Caco-2 (cell line): ENCODE measurements at regions not wholly inside any gene's neighbourhood (a gene's known extent, or its start where the extent isn't known, plus 50 kb on each side); places are given as distances from the start of the nearest gene placed in this dataset.
A peak's percentile ranks its signal among the peaks of the same experiment; 100 is the strongest.

Source experiments
- BruUV-seq: library from RNA; stranded (reverse); fragments of 400-500 nt; replicated peaks from 2 replicates; lab custom pipeline; 2021; lab: Mats Ljungman, UMichigan
- CTCF ChIA-PET: fragments of 300-600 bp; sonication (Branson Sonifier 250); formaldehyde crosslinking; loops from one replicate; lab custom pipeline; 2022; ENCODE audit warnings: antibody characterized with exemption; lab: Charles Lee
- POLR2A ChIA-PET: fragments of 300-600 bp; sonication (Branson Sonifier 250); formaldehyde crosslinking; loops from one replicate; lab custom pipeline; 2022; ENCODE audit warnings: antibody characterized with exemption; lab: Charles Lee
- DNase-seq, 2 experiments: peaks; one replicate each; pipeline versions ENCODE4 v3.0.0 to v3.0.0-alpha.2; 2020 to 2022
- H3K27me3 ChIP-seq: replicated peaks from 2 replicates; pipeline ENCODE4 v1.6.0; 2011; ENCODE audit warnings: low read length; ENCODE audit not compliant: control insufficient read depth, insufficient read depth
- H3K36me3 ChIP-seq: 2 replicates; pipeline ENCODE4 v1.5.1; 2011; ENCODE audit warnings: low read length; ENCODE audit not compliant: control insufficient read depth, insufficient read depth
- H3K4me1 ChIP-seq: fragments of 250-450 bp; sonication (Bioruptor Pico); 2 replicates; pipeline ENCODE4 v1.5.1; 2020; ENCODE audit warnings: mild to moderate bottlenecking
- H3K4me3 ChIP-seq: 2 replicates; pipeline ENCODE4 v1.5.1; 2011; ENCODE audit warnings: low read depth, mild to moderate bottlenecking, control low read depth, low read length
- H3K9me3 ChIP-seq: fragments of 250-450 bp; sonication (Bioruptor Pico); 2 replicates; pipeline ENCODE4 v1.5.1; 2020; ENCODE audit warnings: mild to moderate bottlenecking, moderate library complexity
- H3K27ac Mint-ChIP-seq: one replicate; pipeline ENCODE4 v1.8.0; 2022; ENCODE audit warnings: mixed read lengths; ENCODE audit not compliant: unreplicated experiment
- H3K27me3 Mint-ChIP-seq: one replicate; pipeline ENCODE4 v1.8.0; 2022; ENCODE audit warnings: mixed read lengths; ENCODE audit not compliant: insufficient read depth, unreplicated experiment
- H3K36me3 Mint-ChIP-seq: one replicate; pipeline ENCODE4 v1.8.0; 2022; ENCODE audit warnings: mild to moderate bottlenecking, mixed read lengths; ENCODE audit not compliant: insufficient read depth, unreplicated experiment
- H3K4me1 Mint-ChIP-seq: one replicate; pipeline ENCODE4 v1.8.0; 2022; ENCODE audit warnings: low read depth, mixed read lengths; ENCODE audit not compliant: unreplicated experiment
- H3K4me3 Mint-ChIP-seq: one replicate; pipeline ENCODE4 v1.8.0; 2022; ENCODE audit warnings: mild to moderate bottlenecking, moderate library complexity, mixed read lengths; ENCODE audit not compliant: unreplicated experiment
- H3K9me3 Mint-ChIP-seq: one replicate; pipeline ENCODE4 v1.8.0; 2022; ENCODE audit warnings: mixed read lengths; ENCODE audit not compliant: unreplicated experiment
- intact Hi-C: fragments of 100-400 bp; cut with micrococcal nuclease; formaldehyde crosslinking; loops from one replicate; pipeline ENCODE4 v1.10.0; 2022; ENCODE audit not compliant: unreplicated experiment
- TF ChIP-seq, protein P1 (sequence below), 2 experiments: fragments of 200-600 bp in 1 of 2; IDR thresholded peaks; 1 replicate in 1 of 2; 2 replicates in 1 of 2; pipeline versions ENCODE4 v1.5.1 to v1.8.0; 2011 to 2022; ENCODE audit warnings: antibody characterized with exemption in 1 of 2, control low read depth in 1 of 2, inconsistent platforms in 1 of 2, low read depth in 1 of 2, low read length in 1 of 2, mild to moderate bottlenecking in 1 of 2, moderate library complexity in 1 of 2; ENCODE audit not compliant: insufficient read depth in 1 of 2, severe bottlenecking in 1 of 2, unreplicated experiment in 1 of 2

- Histone ChIP-seq H3K9me3 (no peaks in the 10 kb centered on the region), H3K4me1 (peaks cover 43% of the 10 kb centered on the region), H3K36me3 (no peaks in the 10 kb centered on the region), H3K27me3 (no peaks in the 10 kb centered on the region), H3K4me3 (no peak overlapping the region)
- intact Hi-C loops = loop anchor here (1.0 to 2.0 kb wide), 3 partner anchors 30 to 55 kb away; no protein-coding TSS in a partner anchor
- POLR2A ChIA-PET = interaction anchor here (0.5 to 1.0 kb wide), 7 partner anchors 28 to 158 kb away, joined by 3 to 7 read pairs (median 4); no protein-coding TSS in a partner anchor
- H3K4me3 Mint-ChIP-seq = no peak overlapping the region
- H3K27me3 Mint-ChIP-seq = no peaks in the 10 kb centered on the region
- no TSS peak for BruUV-seq
- TF ChIP-seq, protein P1, sequence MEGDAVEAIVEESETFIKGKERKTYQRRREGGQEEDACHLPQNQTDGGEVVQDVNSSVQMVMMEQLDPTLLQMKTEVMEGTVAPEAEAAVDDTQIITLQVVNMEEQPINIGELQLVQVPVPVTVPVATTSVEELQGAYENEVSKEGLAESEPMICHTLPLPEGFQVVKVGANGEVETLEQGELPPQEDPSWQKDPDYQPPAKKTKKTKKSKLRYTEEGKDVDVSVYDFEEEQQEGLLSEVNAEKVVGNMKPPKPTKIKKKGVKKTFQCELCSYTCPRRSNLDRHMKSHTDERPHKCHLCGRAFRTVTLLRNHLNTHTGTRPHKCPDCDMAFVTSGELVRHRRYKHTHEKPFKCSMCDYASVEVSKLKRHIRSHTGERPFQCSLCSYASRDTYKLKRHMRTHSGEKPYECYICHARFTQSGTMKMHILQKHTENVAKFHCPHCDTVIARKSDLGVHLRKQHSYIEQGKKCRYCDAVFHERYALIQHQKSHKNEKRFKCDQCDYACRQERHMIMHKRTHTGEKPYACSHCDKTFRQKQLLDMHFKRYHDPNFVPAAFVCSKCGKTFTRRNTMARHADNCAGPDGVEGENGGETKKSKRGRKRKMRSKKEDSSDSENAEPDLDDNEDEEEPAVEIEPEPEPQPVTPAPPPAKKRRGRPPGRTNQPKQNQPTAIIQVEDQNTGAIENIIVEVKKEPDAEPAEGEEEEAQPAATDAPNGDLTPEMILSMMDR (IDR thresholded peaks at IDR 0.05; ENCODE audit: insufficient read depth in 1 of 2, low read depth in 1 of 2, low read length in 1 of 2, severe bottlenecking in 1 of 2, unreplicated experiment in 1 of 2) = no peak
- DNase-seq = no peak
- H3K9me3 Mint-ChIP-seq = no peaks in the 10 kb centered on the region
- CTCF ChIA-PET = interaction anchor here (0.9 to 1.4 kb wide), 4 partner anchors 28 to 117 kb away, joined by 3 to 6 read pairs (median 4); no protein-coding TSS in a partner anchor
- peaks cover 43% of the 10 kb centered on the region for H3K4me1 Mint-ChIP-seq
- no peaks in the 10 kb centered on the region for H3K36me3 Mint-ChIP-seq
- peak overlapping the region; percentile 66 for H3K27ac Mint-ChIP-seq
These were observed 113.9 kb upstream of the ZNF217 start for GRCh38 chr20:53707371-53708055.

DNA sequence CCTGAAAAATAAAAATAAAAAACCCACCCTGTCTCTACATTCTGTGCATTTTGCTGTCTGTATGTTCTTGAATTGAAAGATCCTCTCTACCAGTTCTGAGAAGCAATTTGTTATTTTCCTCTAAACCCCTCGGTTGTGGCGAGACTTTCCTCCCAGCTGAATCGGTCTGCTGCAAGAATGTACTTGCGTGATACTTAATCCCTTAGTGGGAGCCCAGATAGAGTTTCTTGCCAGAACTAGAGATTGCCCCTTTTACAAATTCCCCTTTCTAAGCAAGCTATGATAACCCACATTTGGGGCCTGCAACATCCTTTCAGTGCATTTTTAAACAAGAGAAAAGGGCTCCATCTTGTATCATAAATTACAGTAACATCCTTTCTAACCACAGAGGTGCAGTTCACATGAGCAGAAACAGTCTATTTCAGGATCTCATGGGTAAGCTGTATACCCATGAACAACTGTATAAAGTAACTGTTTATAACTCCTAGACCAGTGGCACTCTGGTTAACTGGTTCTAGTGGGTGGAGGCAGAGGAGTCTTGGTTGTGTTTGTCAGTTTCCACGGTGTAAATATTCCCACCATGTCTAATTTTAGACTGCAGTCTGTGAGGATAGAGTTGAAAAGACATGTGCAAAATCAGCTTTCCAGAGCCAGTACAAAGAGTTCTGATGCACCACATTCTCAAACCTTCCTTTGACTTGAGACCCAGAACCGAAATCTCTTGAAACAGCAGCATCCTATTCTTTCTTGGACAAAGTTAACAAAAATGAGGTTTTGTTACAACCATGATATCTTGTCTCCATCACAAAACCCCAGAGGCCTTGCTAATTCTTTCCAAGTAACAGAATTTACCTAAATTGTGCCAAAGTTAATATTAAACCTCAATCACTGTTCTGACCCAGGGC lies 113.1 kb upstream of the ZNF217 start:
- ChIA-PET CTCF (no interaction called here), POLR2A (interaction anchor here (0.5 kb wide), 1 partner anchor 37 kb away, joined by 4 read pairs; no protein-coding TSS in a partner anchor)
- no peak for DNase-seq
- intact Hi-C loops = no loop called here
- Mint-ChIP-seq H3K4me1 (peaks cover 43% of the 10 kb centered on the region), H3K27me3 (no peaks in the 10 kb centered on the region), H3K4me3 (peak overlapping the region; percentile 25), H3K36me3 (no peaks in the 10 kb centered on the region), H3K9me3 (no peaks in the 10 kb centered on the region), H3K27ac (peak overlapping the region; percentile 66)
- TF ChIP-seq, protein P1 (IDR thresholded peaks at IDR 0.05; ENCODE audit: insufficient read depth in 1 of 2, low read depth in 1 of 2, low read length in 1 of 2, severe bottlenecking in 1 of 2, unreplicated experiment in 1 of 2) = no peak
- no TSS peak for BruUV-seq
- H3K9me3 ChIP-seq = no peaks in the 10 kb centered on the region
- no peaks in the 10 kb centered on the region for H3K27me3 ChIP-seq
- no peak overlapping the region for H3K4me3 ChIP-seq
- H3K4me1 ChIP-seq = peaks cover 35% of the 10 kb centered on the region
- no peaks in the 10 kb centered on the region for H3K36me3 ChIP-seq

DNA sequence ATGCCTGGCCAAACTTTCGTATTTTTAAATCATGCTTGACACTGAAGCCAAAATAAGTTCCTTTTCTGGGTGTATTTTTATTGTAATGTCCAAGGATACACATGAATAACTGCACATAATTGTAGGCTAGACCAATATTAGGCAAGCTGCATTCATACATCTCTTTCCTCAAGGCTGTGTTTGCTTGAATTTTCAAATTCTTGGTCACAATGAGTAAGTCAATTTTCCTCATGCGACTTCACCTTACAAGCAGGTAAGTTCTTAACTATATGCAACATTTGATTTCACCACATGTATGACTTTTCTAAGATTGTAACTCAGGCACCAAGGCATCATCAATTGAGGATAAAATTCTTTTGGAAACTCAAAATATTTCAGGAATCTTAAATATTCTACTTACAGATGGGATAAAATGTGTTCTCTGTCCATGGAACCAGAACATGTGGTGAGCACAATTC lies 112.4 kb upstream of the ZNF217 start:
- no peaks in the 10 kb centered on the region for H3K9me3 Mint-ChIP-seq
- no peak for DNase-seq
- Histone ChIP-seq H3K9me3 (no peaks in the 10 kb centered on the region), H3K27me3 (no peaks in the 10 kb centered on the region), H3K36me3 (no peaks in the 10 kb centered on the region), H3K4me3 (no peak overlapping the region), H3K4me1 (peaks cover 29% of the 10 kb centered on the region)
- no peak overlapping the region for H3K4me3 Mint-ChIP-seq
- peaks cover 43% of the 10 kb centered on the region for H3K4me1 Mint-ChIP-seq
- no peaks in the 10 kb centered on the region for H3K36me3 Mint-ChIP-seq
- no TSS peak for BruUV-seq
- peak overlapping the region; percentile 66 for H3K27ac Mint-ChIP-seq
- intact Hi-C loops = no loop called here
- H3K27me3 Mint-ChIP-seq = no peaks in the 10 kb centered on the region
- CTCF ChIA-PET = no interaction called here
- TF ChIP-seq, protein P1 (IDR thresholded peaks at IDR 0.05; ENCODE audit: insufficient read depth in 1 of 2, low read depth in 1 of 2, low read length in 1 of 2, severe bottlenecking in 1 of 2, unreplicated experiment in 1 of 2) = no peak
- POLR2A ChIA-PET = no interaction called here
